PC-9 (cell line): ENCODE measurements at regions not wholly inside any gene's neighbourhood (a gene's known extent, or its start where the extent isn't known, plus 50 kb on each side); places are given as distances from the start of the nearest gene placed in this dataset.
A peak's percentile ranks its signal among the peaks of the same experiment; 100 is the strongest.

ENCODE experiments used
- BruUV-seq: library from RNA; stranded (reverse); fragments of 400-500 nt; replicated peaks from 2 replicates; lab custom pipeline; 2021; lab: Mats Ljungman, UMichigan
- CTCF ChIA-PET: fragments of 300-600 bp; sonication (Branson Sonifier 250); formaldehyde crosslinking; loops from one replicate; lab custom pipeline; 2022; ENCODE audit warnings: antibody characterized with exemption; lab: Charles Lee
- POLR2A ChIA-PET: fragments of 300-600 bp; sonication (Branson Sonifier 250); formaldehyde crosslinking; loops from one replicate; lab custom pipeline; 2022; ENCODE audit warnings: antibody characterized with exemption; ENCODE audit not compliant: unreplicated experiment; lab: Charles Lee
- DNase-seq, 2 experiments: peaks; one replicate each; pipeline versions ENCODE4 v3.0.0 to v3.0.0-alpha.2; 2015 to 2022; ENCODE audit warnings: mixed read lengths in 1 of 2
- H2AFZ ChIP-seq: fragments of 200-600 bp; sonication (generic); 2 replicates; pipeline ENCODE4 v1.8.1; 2017; ENCODE audit warnings: antibody characterized with exemption
- H3F3A ChIP-seq: fragments of 200-600 bp; sonication (generic); 2 replicates; pipeline ENCODE4 v1.8.1; 2017; ENCODE audit warnings: antibody characterized with exemption, mild to moderate bottlenecking, low read depth; ENCODE audit not compliant: insufficient read depth
- H3K27ac ChIP-seq: fragments of 200-600 bp; sonication (generic); 2 replicates; pipeline ENCODE4 v1.6.1; 2016; ENCODE audit warnings: mixed run types
- H3K27me3 ChIP-seq: fragments of 200-600 bp; sonication (generic); 2 replicates; pipeline ENCODE4 v1.6.1; 2016; ENCODE audit warnings: low read depth, mixed run types; ENCODE audit not compliant: insufficient read depth
- H3K36me3 ChIP-seq: fragments of 200-600 bp; sonication (generic); 2 replicates; pipeline ENCODE4 v1.6.1; 2016; ENCODE audit warnings: low read depth, mixed run types
- H3K4me1 ChIP-seq: fragments of 200-600 bp; sonication (generic); replicated peaks from 2 replicates; pipeline ENCODE4 v1.6.1; 2016; ENCODE audit warnings: mixed run types; ENCODE audit not compliant: insufficient read depth
- H3K4me2 ChIP-seq: fragments of 200-600 bp; sonication (generic); 2 replicates; pipeline ENCODE4 v1.6.1; 2017; ENCODE audit warnings: mixed run types
- H3K4me3 ChIP-seq: fragments of 200-600 bp; sonication (generic); 2 replicates; pipeline ENCODE4 v1.6.1; 2016; ENCODE audit warnings: mixed run types
- H3K79me2 ChIP-seq: fragments of 200-600 bp; sonication (generic); 2 replicates; pipeline ENCODE4 v1.6.1; 2017; ENCODE audit warnings: low read depth, mixed run types
- H3K9me2 ChIP-seq: fragments of 200-600 bp; sonication (generic); 2 replicates; pipeline ENCODE4 v1.8.1; 2017; ENCODE audit warnings: mild to moderate bottlenecking; ENCODE audit not compliant: insufficient read depth
- H3K9me3 ChIP-seq: fragments of 200-600 bp; sonication (generic); 2 replicates; pipeline ENCODE4 v1.8.1; 2016; ENCODE audit warnings: low read depth; ENCODE audit not compliant: insufficient read depth
- H4K20me1 ChIP-seq: fragments of 200-600 bp; sonication (generic); 2 replicates; pipeline ENCODE4 v1.8.1; 2017; ENCODE audit not compliant: insufficient read depth
- CTCF ChIP-seq: fragments of 200-600 bp; sonication (generic); conservative IDR thresholded peaks from 2 replicates; pipeline ENCODE4 v1.6.1; 2017; ENCODE audit warnings: mixed run types, antibody characterized with exemption, mild to moderate bottlenecking, moderate library complexity
- EZH2 ChIP-seq: fragments of 200-600 bp; sonication (generic); IDR thresholded peaks from 2 replicates; pipeline ENCODE4 v1.8.0; 2017; ENCODE audit warnings: antibody characterized with exemption, low read depth
- intact Hi-C: fragments of 100-400 bp; cut with micrococcal nuclease; formaldehyde crosslinking; loops from one replicate; pipeline ENCODE4 v1.10.0; 2022; ENCODE audit not compliant: unreplicated experiment

- TF ChIP-seq CTCF (no peak), EZH2 (no peak)
- ChIA-PET POLR2A (no interaction called here), CTCF (no interaction called here)
- no peak overlapping the region for H2AFZ ChIP-seq
- intact Hi-C loops = no loop called here
- no peak for DNase-seq
- H3K9me2 ChIP-seq = peaks cover 5% of the 10 kb centered on the region; the same call in 1 of the 2 replicates
- no peaks in the 10 kb centered on the region for H3K9me3 ChIP-seq
- no peak overlapping the region for H3K4me3 ChIP-seq
- H3K79me2 ChIP-seq = no peaks in the 10 kb centered on the region
- no peaks in the 10 kb centered on the region for H3K36me3 ChIP-seq
- no peak overlapping the region for H3K4me2 ChIP-seq
- no peaks in the 10 kb centered on the region for H3K4me1 ChIP-seq
- H4K20me1 ChIP-seq = no peaks in the 10 kb centered on the region; the same call in 1 of the 2 replicates
- BruUV-seq = no TSS peak
- H3K27ac ChIP-seq = no peak overlapping the region
- no peaks in the 10 kb centered on the region for H3K27me3 ChIP-seq
- no peaks in the 10 kb centered on the region for H3F3A ChIP-seq
These were observed 771.3 kb downstream of the FAT4 start for GRCh38 chr4:126086041-126086440.

GRCh38 chr4:126087101-126087500 lies 772.3 kb downstream of the FAT4 start:
- BruUV-seq = no TSS peak
- Histone ChIP-seq H4K20me1 (no peaks in the 10 kb centered on the region; the same call in 1 of the 2 replicates), H3F3A (no peaks in the 10 kb centered on the region), H3K9me2 (peaks cover 5% of the 10 kb centered on the region; the same call in 1 of the 2 replicates), H3K4me3 (no peak overlapping the region), H3K79me2 (no peaks in the 10 kb centered on the region), H3K27ac (no peak overlapping the region), H3K9me3 (no peaks in the 10 kb centered on the region), H3K4me1 (no peaks in the 10 kb centered on the region), H3K4me2 (no peak overlapping the region), H3K27me3 (no peaks in the 10 kb centered on the region), H2AFZ (no peak overlapping the region), H3K36me3 (no peaks in the 10 kb centered on the region)
- intact Hi-C loops = no loop called here
- DNase-seq = no peak
- no peak for TF ChIP-seq CTCF
- TF ChIP-seq EZH2 = no peak
- ChIA-PET POLR2A (no interaction called here), CTCF (no interaction called here)

GRCh38 chr4:126097155-126097799 lies 782.5 kb downstream of the FAT4 start:
- no peaks in the 10 kb centered on the region for H3K27me3 ChIP-seq
- no peak overlapping the region for H3K4me2 ChIP-seq
- no peaks in the 10 kb centered on the region for H3F3A ChIP-seq
- DNase-seq = no peak
- ChIA-PET POLR2A (no interaction called here), CTCF (no interaction called here)
- no peak overlapping the region for H3K27ac ChIP-seq
- H3K79me2 ChIP-seq = no peaks in the 10 kb centered on the region
- intact Hi-C loops = no loop called here
- H2AFZ ChIP-seq = peak overlapping the region; percentile 30; the same call in 1 of the 2 replicates
- H3K36me3 ChIP-seq = no peaks in the 10 kb centered on the region
- BruUV-seq = no TSS peak
- H3K4me3 ChIP-seq = no peak overlapping the region
- no peak for TF ChIP-seq EZH2
- no peak for TF ChIP-seq CTCF
- no peaks in the 10 kb centered on the region for H3K4me1 ChIP-seq
- no peaks in the 10 kb centered on the region; the same call in 1 of the 2 replicates for H3K9me3 ChIP-seq
- H4K20me1 ChIP-seq = no peaks in the 10 kb centered on the region
- no peaks in the 10 kb centered on the region for H3K9me2 ChIP-seq
